Fibroblast of skin of left biceps (primary cell): ENCODE measurements at regions not wholly inside any gene's neighbourhood (a gene's known extent, or its start where the extent isn't known, plus 50 kb on each side); places are given as distances from the start of the nearest gene placed in this dataset.

ENCODE experiments used
- DNase-seq, 2 experiments: peaks; one replicate each; pipeline ENCODE4 v3.0.0-alpha.2; 2013; ENCODE audit warnings: low read depth in 2 of 2

GRCh38 chr5:71998746-71999145 is 108.5 kb upstream of the MAP1B start:
- DNase-seq = no peak

GRCh38 chr5:72000707-72001106 is 106.6 kb upstream of the MAP1B start:
- DNase-seq = no peak

- DNase-seq = no peak
Observed at GRCh38 chr5:72005671-72006070, 101.6 kb upstream of the MAP1B start.

- DNase-seq = peak; percentile 33 to 40
Observed at GRCh38 chr5:72006361-72006760, 100.9 kb upstream of the MAP1B start.

- no peak for DNase-seq
Observed at GRCh38 chr5:72007336-72008111, 99.8 kb upstream of the MAP1B start.

GRCh38 chr5:72009280-72009679 is 98.0 kb upstream of the MAP1B start:
- no peak for DNase-seq

- DNase-seq = no peak
Observed at GRCh38 chr5:72010430-72010829, 96.8 kb upstream of the MAP1B start.

GRCh38 chr5:72012906-72013305 is 94.4 kb upstream of the MAP1B start:
- no peak for DNase-seq

GRCh38 chr5:72013766-72014624 is 93.3 kb upstream of the MAP1B start:
- DNase-seq = peak; percentile 11 to 15

- peak; percentile 16 to 21 for DNase-seq
Observed at GRCh38 chr5:72015103-72015548, 92.1 kb upstream of the MAP1B start.

- DNase-seq = peak in 1 of 2 experiments; percentile 3
Observed at GRCh38 chr5:72018143-72018803, 89.0 kb upstream of the MAP1B start.

- DNase-seq = no peak
Observed at GRCh38 chr5:72020161-72020983, 86.9 kb upstream of the MAP1B start.

- no peak for DNase-seq
Observed at GRCh38 chr5:72021651-72022357, 85.5 kb upstream of the MAP1B start.

- no peak for DNase-seq
Observed at GRCh38 chr5:72028382-72028781, 78.9 kb upstream of the MAP1B start.

- DNase-seq = no peak
Observed at GRCh38 chr5:72030237-72030636, 77.0 kb upstream of the MAP1B start.

GRCh38 chr5:72032788-72033187 is 74.5 kb upstream of the MAP1B start:
- DNase-seq = no peak

GRCh38 chr5:72034770-72035169 is 72.5 kb upstream of the MAP1B start:
- no peak for DNase-seq

- DNase-seq = no peak
Observed at GRCh38 chr5:72035831-72036230, 71.4 kb upstream of the MAP1B start.

GRCh38 chr5:72036951-72037350 is 70.3 kb upstream of the MAP1B start:
- DNase-seq = no peak

- no peak for DNase-seq
Observed at GRCh38 chr5:72040513-72040912, 66.8 kb upstream of the MAP1B start.

GRCh38 chr5:72041654-72042053 is 65.6 kb upstream of the MAP1B start:
- DNase-seq = no peak
